ENCODE measurements at regions not wholly inside any gene's neighbourhood (a gene's known extent, or its start where the extent isn't known, plus 50 kb on each side); places are given as distances from the start of the nearest gene placed in this dataset.

DNA sequence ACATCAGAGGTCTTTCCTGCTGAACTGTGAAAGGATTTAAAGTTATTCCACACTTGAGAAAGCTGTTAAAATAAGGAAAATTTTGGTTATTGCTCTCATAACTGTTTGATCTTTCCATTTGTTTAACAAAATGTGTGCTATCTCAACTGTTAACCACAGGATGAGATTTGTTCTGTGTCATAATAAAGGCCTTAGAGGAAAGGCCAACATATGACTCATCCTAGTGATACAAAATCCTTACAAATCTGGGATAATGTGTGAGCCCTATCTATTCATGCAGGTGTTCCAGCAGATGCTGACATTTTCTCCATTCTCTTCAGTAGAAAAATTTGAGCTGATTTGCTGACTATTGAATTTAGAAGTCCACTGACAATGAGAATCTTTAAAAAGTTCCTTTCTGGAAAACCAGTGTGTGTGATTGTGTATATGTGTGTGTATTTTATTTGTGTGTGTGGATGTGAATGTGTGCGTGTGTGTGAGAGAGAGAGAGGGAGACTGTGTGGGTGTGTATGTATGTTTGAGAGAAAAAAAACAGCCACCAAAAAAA, 1111.9 kb upstream of the GYPC start:
- TF ChIP-seq, protein P1, sequence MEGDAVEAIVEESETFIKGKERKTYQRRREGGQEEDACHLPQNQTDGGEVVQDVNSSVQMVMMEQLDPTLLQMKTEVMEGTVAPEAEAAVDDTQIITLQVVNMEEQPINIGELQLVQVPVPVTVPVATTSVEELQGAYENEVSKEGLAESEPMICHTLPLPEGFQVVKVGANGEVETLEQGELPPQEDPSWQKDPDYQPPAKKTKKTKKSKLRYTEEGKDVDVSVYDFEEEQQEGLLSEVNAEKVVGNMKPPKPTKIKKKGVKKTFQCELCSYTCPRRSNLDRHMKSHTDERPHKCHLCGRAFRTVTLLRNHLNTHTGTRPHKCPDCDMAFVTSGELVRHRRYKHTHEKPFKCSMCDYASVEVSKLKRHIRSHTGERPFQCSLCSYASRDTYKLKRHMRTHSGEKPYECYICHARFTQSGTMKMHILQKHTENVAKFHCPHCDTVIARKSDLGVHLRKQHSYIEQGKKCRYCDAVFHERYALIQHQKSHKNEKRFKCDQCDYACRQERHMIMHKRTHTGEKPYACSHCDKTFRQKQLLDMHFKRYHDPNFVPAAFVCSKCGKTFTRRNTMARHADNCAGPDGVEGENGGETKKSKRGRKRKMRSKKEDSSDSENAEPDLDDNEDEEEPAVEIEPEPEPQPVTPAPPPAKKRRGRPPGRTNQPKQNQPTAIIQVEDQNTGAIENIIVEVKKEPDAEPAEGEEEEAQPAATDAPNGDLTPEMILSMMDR (conservative IDR thresholded peaks at IDR 0.05; ENCODE audit: low read depth, low read length): no peak
- TF ChIP-seq RAD21 (IDR thresholded peaks at IDR 0.05; ENCODE audit: low read length) (no peak), POLR2A (IDR thresholded peaks at IDR 0.05; ENCODE audit: low read depth, low read length) (no peak), RFX5 (IDR thresholded peaks at IDR 0.05; ENCODE audit: low read depth, low read length) (no peak), SMC3 (IDR thresholded peaks at IDR 0.05; ENCODE audit: low read depth, low read length) (no peak), BHLHE40 (IDR thresholded peaks at IDR 0.05; ENCODE audit: low read depth, low read length) (no peak), CEBPB (IDR thresholded peaks at IDR 0.05; ENCODE audit: low read depth, low read length) (no peak), MXI1 (IDR thresholded peaks at IDR 0.05; ENCODE audit: borderline replicate concordance, low read depth, low read length) (no peak)
- TF ChIP-seq, protein P2, sequence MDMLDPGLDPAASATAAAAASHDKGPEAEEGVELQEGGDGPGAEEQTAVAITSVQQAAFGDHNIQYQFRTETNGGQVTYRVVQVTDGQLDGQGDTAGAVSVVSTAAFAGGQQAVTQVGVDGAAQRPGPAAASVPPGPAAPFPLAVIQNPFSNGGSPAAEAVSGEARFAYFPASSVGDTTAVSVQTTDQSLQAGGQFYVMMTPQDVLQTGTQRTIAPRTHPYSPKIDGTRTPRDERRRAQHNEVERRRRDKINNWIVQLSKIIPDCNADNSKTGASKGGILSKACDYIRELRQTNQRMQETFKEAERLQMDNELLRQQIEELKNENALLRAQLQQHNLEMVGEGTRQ (IDR thresholded peaks at IDR 0.05; ENCODE audit: low read depth, low read length): no peak

Measured in IMR-90 (cell line).